BE2C (cell line): ENCODE measurements at regions not wholly inside any gene's neighbourhood (a gene's known extent, or its start where the extent isn't known, plus 50 kb on each side); places are given as distances from the start of the nearest gene placed in this dataset.
"Not testable (repeated sequence)": the region's sequence is repeated elsewhere in the genome, so short reads cannot be mapped to it uniquely, and the experiment has no call there.

Experiments used
- DNase-seq: peaks from one replicate; pipeline ENCODE4 v3.0.0-alpha.2; 2020
- H3K27me3 ChIP-seq: fragments of 250-450 bp; sonication (Bioruptor Pico); 2 replicates; pipeline ENCODE4 v1.5.1; 2020; ENCODE audit warnings: mild to moderate bottlenecking
- H3K36me3 ChIP-seq: fragments of 250-450 bp; sonication (Bioruptor Pico); 2 replicates; pipeline ENCODE4 v1.5.1; 2020; ENCODE audit warnings: mild to moderate bottlenecking
- H3K4me1 ChIP-seq: fragments of 250-450 bp; sonication (Bioruptor Pico); 2 replicates; pipeline ENCODE4 v1.5.1; 2020
- H3K4me3 ChIP-seq: 2 replicates; pipeline ENCODE4 v1.5.1; 2011; ENCODE audit warnings: low read depth, low read length
- H3K9me3 ChIP-seq: fragments of 250-450 bp; sonication (Bioruptor Pico); 2 replicates; pipeline ENCODE4 v1.5.1; 2020
- TF ChIP-seq, protein P1 (sequence below): IDR thresholded peaks from 2 replicates; pipeline ENCODE4 v1.5.1; 2012; ENCODE audit warnings: mild to moderate bottlenecking, low read depth, low read length

DNA sequence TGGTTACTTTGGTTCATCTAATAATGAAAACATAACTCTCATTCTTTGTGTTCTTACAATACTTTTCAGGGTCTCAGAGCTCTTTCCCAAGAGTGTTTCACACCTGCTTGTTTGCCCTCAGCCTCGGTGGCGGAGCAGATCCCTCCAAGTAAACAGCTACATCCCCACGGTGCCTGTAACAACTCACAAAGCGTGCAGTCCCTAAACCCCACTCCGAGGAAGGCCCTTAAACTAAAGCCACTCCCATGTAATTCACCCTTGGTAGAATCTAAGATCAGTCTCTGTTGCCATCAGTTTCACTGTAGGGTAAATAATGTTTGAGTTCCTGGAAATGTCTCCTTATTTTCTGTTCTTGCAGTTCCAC lies 101.1 kb downstream of the TFAP2A start:
- no peaks in the 10 kb centered on the region for H3K4me1 ChIP-seq
- no peak for DNase-seq

DNA sequence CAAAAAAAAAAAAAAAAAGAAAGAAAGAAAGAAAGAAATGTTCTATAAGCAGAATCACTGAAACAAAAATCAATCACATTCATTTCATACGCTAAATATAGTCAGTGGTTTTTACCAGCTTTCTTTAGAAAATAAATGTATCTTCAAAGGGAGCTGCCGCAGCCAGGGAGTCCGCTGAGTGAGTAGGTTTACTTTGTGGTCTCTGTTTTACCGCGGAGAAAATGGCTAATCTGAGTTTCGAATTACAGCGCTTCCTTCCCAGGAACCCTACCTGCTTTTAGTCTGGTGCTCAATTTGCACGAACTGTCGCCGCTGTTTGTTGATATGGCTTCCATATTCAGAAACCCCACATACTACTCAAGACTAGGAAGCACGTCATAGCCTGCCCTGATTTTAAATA lies 102.4 kb downstream of the TFAP2A start:
- TF ChIP-seq, protein P1, sequence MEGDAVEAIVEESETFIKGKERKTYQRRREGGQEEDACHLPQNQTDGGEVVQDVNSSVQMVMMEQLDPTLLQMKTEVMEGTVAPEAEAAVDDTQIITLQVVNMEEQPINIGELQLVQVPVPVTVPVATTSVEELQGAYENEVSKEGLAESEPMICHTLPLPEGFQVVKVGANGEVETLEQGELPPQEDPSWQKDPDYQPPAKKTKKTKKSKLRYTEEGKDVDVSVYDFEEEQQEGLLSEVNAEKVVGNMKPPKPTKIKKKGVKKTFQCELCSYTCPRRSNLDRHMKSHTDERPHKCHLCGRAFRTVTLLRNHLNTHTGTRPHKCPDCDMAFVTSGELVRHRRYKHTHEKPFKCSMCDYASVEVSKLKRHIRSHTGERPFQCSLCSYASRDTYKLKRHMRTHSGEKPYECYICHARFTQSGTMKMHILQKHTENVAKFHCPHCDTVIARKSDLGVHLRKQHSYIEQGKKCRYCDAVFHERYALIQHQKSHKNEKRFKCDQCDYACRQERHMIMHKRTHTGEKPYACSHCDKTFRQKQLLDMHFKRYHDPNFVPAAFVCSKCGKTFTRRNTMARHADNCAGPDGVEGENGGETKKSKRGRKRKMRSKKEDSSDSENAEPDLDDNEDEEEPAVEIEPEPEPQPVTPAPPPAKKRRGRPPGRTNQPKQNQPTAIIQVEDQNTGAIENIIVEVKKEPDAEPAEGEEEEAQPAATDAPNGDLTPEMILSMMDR: no peak
- H3K4me3 ChIP-seq: no peak overlapping the region
- H3K9me3 ChIP-seq: no peaks in the 10 kb centered on the region
- H3K36me3 ChIP-seq: no peaks in the 10 kb centered on the region
- H3K27me3 ChIP-seq: no peaks in the 10 kb centered on the region
- H3K4me1 ChIP-seq: no peaks in the 10 kb centered on the region
- DNase-seq: no peak

More for the DNA sequence above, 101.1 kb downstream of the TFAP2A start:
- H3K36me3 ChIP-seq: no peaks in the 10 kb centered on the region
- H3K27me3 ChIP-seq: no peaks in the 10 kb centered on the region
- TF ChIP-seq, protein P1: no peak
- no peak overlapping the region for H3K4me3 ChIP-seq
- H3K9me3 ChIP-seq: no peaks in the 10 kb centered on the region

DNA sequence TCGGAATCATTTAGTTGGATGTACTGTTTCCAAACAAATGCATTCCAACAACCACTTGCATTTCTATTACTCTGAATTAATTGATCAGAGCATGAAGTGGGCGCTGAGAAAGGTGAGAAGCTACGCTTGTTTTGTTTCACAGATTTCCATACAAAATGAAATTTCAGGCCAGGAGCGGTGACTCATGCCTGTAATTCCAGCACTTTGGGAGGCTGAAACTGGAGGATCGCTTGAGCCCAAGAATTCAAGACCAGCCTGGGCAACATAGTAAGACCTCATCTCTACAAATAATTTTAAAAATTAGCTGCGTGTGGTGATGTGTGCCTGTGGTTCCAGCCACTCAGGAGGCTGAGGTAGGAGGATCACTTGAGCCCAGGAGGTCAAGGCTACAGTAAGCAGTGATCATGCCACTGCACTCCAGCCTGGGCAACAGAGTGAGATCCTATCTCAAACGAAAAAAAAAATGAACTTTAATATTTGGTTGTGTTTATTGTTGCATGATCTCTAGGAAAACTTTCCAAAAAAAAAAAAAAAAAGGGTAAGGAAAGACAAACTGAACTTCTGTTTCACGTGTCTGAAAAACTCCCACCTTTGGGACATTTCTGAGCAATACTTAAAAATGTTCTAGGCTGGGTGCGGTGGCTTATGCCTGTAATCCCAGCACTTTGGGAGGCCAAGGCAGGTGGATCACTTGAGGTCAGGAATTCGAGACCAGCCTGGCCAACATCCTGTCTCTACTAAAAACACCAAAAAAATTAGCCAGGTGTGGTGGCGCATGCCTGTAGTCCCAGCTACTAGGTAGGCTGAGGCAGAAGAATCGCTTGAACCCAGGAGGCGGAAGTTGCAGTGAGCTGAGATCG lies 103.1 kb downstream of the TFAP2A start:
- not testable (repeated sequence) for DNase-seq, H3K4me1 ChIP-seq, H3K27me3 ChIP-seq, H3K4me3 ChIP-seq, H3K9me3 ChIP-seq, H3K36me3 ChIP-seq

DNA sequence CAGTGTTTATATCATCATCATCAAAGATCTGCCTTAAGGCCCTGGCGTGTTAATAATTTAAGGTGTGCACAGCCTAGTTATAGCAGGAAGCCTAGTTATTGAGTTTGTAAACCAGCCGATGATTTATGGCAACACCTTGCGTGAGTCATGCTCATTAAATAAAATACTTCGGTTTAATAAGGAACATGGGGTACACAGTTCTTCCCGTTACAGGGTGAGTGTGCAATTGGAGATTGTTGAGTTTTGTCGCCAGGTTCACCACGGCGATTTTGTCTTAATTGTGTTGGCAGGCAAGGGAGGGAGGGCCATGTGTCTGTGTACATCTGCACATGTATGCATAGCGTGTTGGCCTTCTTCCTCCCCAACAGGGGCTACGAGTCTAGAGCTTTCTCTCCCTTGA lies 104.0 kb downstream of the TFAP2A start:
- H3K36me3 ChIP-seq: no peaks in the 10 kb centered on the region
- H3K4me3 ChIP-seq: no peak overlapping the region

DNA sequence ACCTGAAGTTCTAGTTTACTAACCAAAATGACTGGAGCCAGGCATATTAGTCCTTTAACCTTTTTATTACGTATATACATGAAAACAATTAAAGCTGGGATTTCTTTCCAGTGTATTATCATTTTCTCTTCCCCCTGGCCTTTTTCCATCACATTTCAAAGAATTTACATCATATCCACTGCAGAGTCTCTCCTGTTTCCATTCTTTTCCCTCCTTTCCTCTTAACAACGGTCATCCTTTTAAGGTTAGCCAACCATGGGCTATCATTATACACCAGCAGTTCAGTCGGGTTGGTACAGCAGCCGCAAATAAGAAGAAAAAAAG lies 104.6 kb downstream of the TFAP2A start:
- no peaks in the 10 kb centered on the region for H3K36me3 ChIP-seq
- H3K4me3 ChIP-seq: no peak overlapping the region

More for the DNA sequence above, 104.0 kb downstream of the TFAP2A start:
- Histone ChIP-seq H3K4me1 (no peaks in the 10 kb centered on the region), H3K27me3 (no peaks in the 10 kb centered on the region), H3K9me3 (no peaks in the 10 kb centered on the region)
- TF ChIP-seq, protein P1: no peak
- no peak for DNase-seq

DNA sequence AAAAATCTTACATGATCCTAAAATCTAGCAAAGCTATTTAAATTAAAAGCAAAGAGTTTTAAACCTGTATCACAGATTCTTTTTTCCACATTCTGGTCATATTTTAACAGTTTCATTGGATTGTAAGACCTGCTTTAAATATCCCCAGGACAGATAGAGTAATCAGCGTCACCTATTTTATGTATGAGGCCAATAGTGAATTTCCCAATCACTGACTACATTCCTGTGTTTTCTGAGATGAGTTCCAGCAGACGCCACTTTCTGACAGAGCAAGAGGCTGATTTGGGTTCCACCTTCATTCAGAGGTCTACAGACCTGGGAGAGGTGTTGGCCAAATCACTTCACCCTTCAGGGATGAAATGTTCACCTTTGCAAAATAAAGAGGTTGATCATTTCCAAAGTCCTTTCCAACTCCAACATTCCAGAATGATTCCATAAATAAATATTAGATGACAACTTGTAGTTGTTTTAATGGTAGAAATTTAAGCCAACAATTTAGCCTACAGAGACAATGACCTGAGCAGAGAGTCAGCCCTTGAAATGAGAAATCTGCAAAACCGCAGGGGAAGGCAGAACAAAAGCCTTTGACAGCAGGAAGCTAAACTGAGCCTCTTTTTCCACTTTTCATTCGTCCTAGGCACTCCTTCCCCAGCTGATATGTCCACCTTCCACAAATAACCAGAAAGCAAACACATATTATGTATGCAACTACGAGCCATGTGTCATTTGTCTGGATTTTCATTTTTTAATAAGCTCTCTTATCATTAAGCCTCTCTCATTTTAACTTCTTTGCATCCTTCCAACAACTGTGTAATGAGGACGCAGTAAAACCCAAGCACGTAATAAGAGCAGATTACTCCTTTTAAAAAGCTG lies 105.2 kb downstream of the TFAP2A start:
- Histone ChIP-seq H3K36me3 (no peaks in the 10 kb centered on the region), H3K4me1 (no peaks in the 10 kb centered on the region), H3K9me3 (no peaks in the 10 kb centered on the region), H3K4me3 (no peak overlapping the region), H3K27me3 (no peaks in the 10 kb centered on the region)
- TF ChIP-seq, protein P1: no peak
- no peak for DNase-seq

More for the DNA sequence above, 104.6 kb downstream of the TFAP2A start:
- DNase-seq: no peak
- no peaks in the 10 kb centered on the region for H3K4me1 ChIP-seq
- H3K27me3 ChIP-seq: no peaks in the 10 kb centered on the region
- TF ChIP-seq, protein P1: no peak
- H3K9me3 ChIP-seq: no peaks in the 10 kb centered on the region
